WTC11 (cell line): ENCODE measurements at regions not wholly inside any gene's neighbourhood (a gene's known extent, or its start where the extent isn't known, plus 50 kb on each side); places are given as distances from the start of the nearest gene placed in this dataset.

Experiments used
- ATAC-seq: fragments of 200-7000 bp; cut with Tn5 transposase; 2 replicates; pipeline ENCODE4 v1.10.0; 2021; ENCODE audit warnings: mild to moderate bottlenecking, moderate library complexity
- CTCF ChIA-PET: fragments of 300-600 bp; sonication (Branson Sonifier 250); formaldehyde crosslinking; loops from one replicate; lab custom pipeline; 2021; ENCODE audit warnings: antibody characterized with exemption; lab: Charles Lee
- POLR2A ChIA-PET: fragments of 350-600 bp; sonication (Branson Sonifier 250); formaldehyde crosslinking; loops from one replicate; lab custom pipeline; 2021; ENCODE audit warnings: antibody characterized with exemption; lab: Charles Lee
- DNase-seq: peaks from one replicate; pipeline ENCODE4 v3.0.0; 2021; ENCODE audit warnings: low spot score
- H3K27ac Mint-ChIP-seq: 2 replicates; pipeline ENCODE4 v1.8.0; 2021; ENCODE audit warnings: mixed read lengths
- H3K27me3 Mint-ChIP-seq: 2 replicates; pipeline ENCODE4 v1.8.0; 2021; ENCODE audit warnings: low read depth, mild to moderate bottlenecking, moderate library complexity, mixed read lengths
- H3K36me3 Mint-ChIP-seq: 2 replicates; pipeline ENCODE4 v1.8.0; 2021; ENCODE audit warnings: mixed read lengths
- H3K4me1 Mint-ChIP-seq: 2 replicates; pipeline ENCODE4 v1.8.0; 2022; ENCODE audit warnings: mixed read lengths
- H3K4me3 Mint-ChIP-seq: 2 replicates; pipeline ENCODE4 v1.8.0; 2021; ENCODE audit warnings: mild to moderate bottlenecking, moderate library complexity, mixed read lengths
- H3K9me3 Mint-ChIP-seq: 2 replicates; pipeline ENCODE4 v1.8.0; 2021; ENCODE audit warnings: mixed read lengths
- ATF6 ChIP-seq: sonication (generic); formaldehyde crosslinking; IDR thresholded peaks from 2 replicates; pipeline ENCODE4 v1.8.1; 2023; ENCODE audit warnings: mild to moderate bottlenecking, missing genetic modification reagents
- ELF4 ChIP-seq: sonication (generic); formaldehyde crosslinking; IDR thresholded peaks from 2 replicates; pipeline ENCODE4 v1.8.1; 2022; ENCODE audit warnings: low read depth, mild to moderate bottlenecking, moderate library complexity, missing genetic modification reagents
- HMGA2 ChIP-seq: fragments of 250-450 bp; sonication (Bioruptor Pico); IDR thresholded peaks from 2 replicates; pipeline ENCODE4 v1.4.0; 2021; ENCODE audit warnings: mild to moderate bottlenecking, moderate library complexity
- NR2C2 ChIP-seq: sonication (generic); formaldehyde crosslinking; IDR thresholded peaks from 2 replicates; pipeline ENCODE4 v1.8.0; 2022; ENCODE audit warnings: mild to moderate bottlenecking, missing genetic modification reagents
- OVOL2 ChIP-seq: fragments of 250-450 bp; sonication (Bioruptor Pico); IDR thresholded peaks from 2 replicates; pipeline ENCODE4 v1.9.0; 2021; ENCODE audit warnings: mild to moderate bottlenecking, borderline replicate concordance
- SOX15 ChIP-seq: fragments of 250-450 bp; sonication (Bioruptor Pico); IDR thresholded peaks from 2 replicates; pipeline ENCODE4 v1.9.0; 2021; ENCODE audit warnings: mild to moderate bottlenecking
- STAT6 ChIP-seq: sonication (generic); formaldehyde crosslinking; conservative IDR thresholded peaks from 2 replicates; pipeline ENCODE4 v1.8.1; 2023; ENCODE audit warnings: mild to moderate bottlenecking, low read depth, missing genetic modification reagents, moderate library complexity
- TEAD1 ChIP-seq: sonication (generic); formaldehyde crosslinking; IDR thresholded peaks from 2 replicates; pipeline ENCODE4 v1.8.0; 2022; ENCODE audit warnings: mild to moderate bottlenecking, missing genetic modification reagents
- TP53 ChIP-seq: sonication (generic); formaldehyde crosslinking; IDR thresholded peaks from 2 replicates; pipeline ENCODE4 v1.8.1; 2023; ENCODE audit warnings: mild to moderate bottlenecking, missing genetic modification reagents
- ZBTB21 ChIP-seq: sonication (generic); formaldehyde crosslinking; IDR thresholded peaks from 2 replicates; pipeline ENCODE4 v1.8.1; 2023; ENCODE audit warnings: mild to moderate bottlenecking, missing genetic modification reagents, borderline replicate concordance
- ZNF219 ChIP-seq: sonication (generic); formaldehyde crosslinking; IDR thresholded peaks from 2 replicates; pipeline ENCODE4 v1.8.0; 2023; ENCODE audit warnings: missing genetic modification reagents, mild to moderate bottlenecking, borderline replicate concordance
- ZNF416 ChIP-seq: fragments of 250-450 bp; sonication (Bioruptor Pico); IDR thresholded peaks from 2 replicates; pipeline ENCODE4 v1.9.0; 2021; ENCODE audit warnings: mild to moderate bottlenecking, inconsistent platforms
- ZNF425 ChIP-seq: fragments of 250-450 bp; sonication (Bioruptor Pico); conservative IDR thresholded peaks from 2 replicates; pipeline ENCODE4 v1.9.0; 2021; ENCODE audit warnings: mild to moderate bottlenecking
- ZSCAN18 ChIP-seq: fragments of 250-450 bp; sonication (Bioruptor Pico); IDR thresholded peaks from 2 replicates; pipeline ENCODE4 v2.1.2; 2022; ENCODE audit warnings: mild to moderate bottlenecking, moderate library complexity

- peaks cover 16% of the 10 kb centered on the region for H3K27me3 Mint-ChIP-seq
- peaks cover 57% of the 10 kb centered on the region for H3K4me1 Mint-ChIP-seq
- POLR2A ChIA-PET: no interaction called here
- H3K9me3 Mint-ChIP-seq: no peaks in the 10 kb centered on the region
- H3K36me3 Mint-ChIP-seq: no peaks in the 10 kb centered on the region
- CTCF ChIA-PET: no interaction called here
- H3K4me3 Mint-ChIP-seq: no peak overlapping the region
- no peak for TF ChIP-seq HMGA2
- TF ChIP-seq TEAD1 (CRISPR knock-in tag): no peak
- no peak for TF ChIP-seq ZSCAN18 (CRISPR knock-in tag)
- TF ChIP-seq ZNF425: no peak
- H3K27ac Mint-ChIP-seq: no peak overlapping the region
- no peak for ATAC-seq
- no peak for DNase-seq
These were observed 108.5 kb upstream of the ARMC2 start for GRCh38 chr6:108739496-108740330.

GRCh38 chr6:108741331-108741989 is 106.8 kb upstream of the ARMC2 start:
- CTCF ChIA-PET: no interaction called here
- Mint-ChIP-seq H3K36me3 (no peaks in the 10 kb centered on the region), H3K27me3 (peaks cover 7% of the 10 kb centered on the region; the same call in 1 of the 2 replicates), H3K9me3 (no peaks in the 10 kb centered on the region)
- ATAC-seq: no peak
- TF ChIP-seq TP53 (CRISPR knock-in tag) (no peak), NR2C2 (CRISPR knock-in tag) (no peak), SOX15 (CRISPR knock-in tag) (no peak), ZBTB21 (CRISPR knock-in tag) (no peak), OVOL2 (CRISPR knock-in tag) (no peak), STAT6 (no peak), ELF4 (CRISPR knock-in tag) (no peak), ZNF219 (no peak), ZNF416 (CRISPR knock-in tag) (no peak), ATF6 (CRISPR knock-in tag) (no peak)
- TF ChIP-seq, all 79 proteins: peak for 0
- Mint-ChIP-seq H3K4me1 (peaks cover 48% of the 10 kb centered on the region), H3K4me3 (no peak overlapping the region), H3K27ac (no peak overlapping the region)
- POLR2A ChIA-PET: no interaction called here
- no peak for DNase-seq
